ENCODE measurements at regions not wholly inside any gene's neighbourhood (a gene's known extent, or its start where the extent isn't known, plus 50 kb on each side); places are given as distances from the start of the nearest gene placed in this dataset.

- TF ChIP-seq CTCF (IDR thresholded peaks at IDR 0.05) (peak; percentile 62 to 92 (median 82)), POLR2A (IDR thresholded peaks at IDR 0.05) (no peak)
These were observed 412.6 kb downstream of the KCTD12 start for GRCh38 chr13:76473552-76474134.

Data from tibial nerve (tissue), 3 donors.